T1000 (cell line): ENCODE measurements at regions not wholly inside any gene's neighbourhood (a gene's known extent, or its start where the extent isn't known, plus 50 kb on each side); places are given as distances from the start of the nearest gene placed in this dataset.
"Not testable (repeated sequence)": the region's sequence is repeated elsewhere in the genome, so short reads cannot be mapped to it uniquely, and the experiment has no call there.

ENCODE experiments used
- DNase-seq: peaks from one replicate; lab custom pipeline; 2025; ENCODE audit warnings: mixed read lengths; lab: John Stamatoyannopoulos, UW

GRCh38 chr2:156254637-156255067 is 77.9 kb downstream of the NR4A2 start:
- not testable (repeated sequence) for DNase-seq

- no peak for DNase-seq
Observed at GRCh38 chr2:156253765-156254164, 78.8 kb downstream of the NR4A2 start.

DNA sequence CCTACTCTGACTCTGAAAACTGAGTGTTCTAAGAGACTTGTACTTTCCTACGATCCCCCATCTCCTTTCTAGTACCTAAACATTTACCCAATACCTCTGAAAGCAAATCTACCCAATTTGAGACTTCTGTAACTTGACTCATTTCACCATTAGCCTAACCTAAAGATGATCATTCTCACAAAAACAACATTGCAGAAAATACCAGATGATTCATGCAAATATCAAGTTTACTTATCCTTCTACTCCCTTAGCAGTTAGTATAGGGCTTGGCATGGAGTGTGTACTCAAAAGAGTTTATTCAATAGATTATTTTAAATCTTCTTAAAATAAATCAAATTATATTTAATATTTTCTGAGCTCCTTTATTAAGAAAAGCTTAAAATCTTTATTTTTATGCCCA is 89.6 kb downstream of the NR4A2 start:
- DNase-seq = no peak

- no peak for DNase-seq
Observed at GRCh38 chr2:156237558-156237957, 95.0 kb downstream of the NR4A2 start.

DNA sequence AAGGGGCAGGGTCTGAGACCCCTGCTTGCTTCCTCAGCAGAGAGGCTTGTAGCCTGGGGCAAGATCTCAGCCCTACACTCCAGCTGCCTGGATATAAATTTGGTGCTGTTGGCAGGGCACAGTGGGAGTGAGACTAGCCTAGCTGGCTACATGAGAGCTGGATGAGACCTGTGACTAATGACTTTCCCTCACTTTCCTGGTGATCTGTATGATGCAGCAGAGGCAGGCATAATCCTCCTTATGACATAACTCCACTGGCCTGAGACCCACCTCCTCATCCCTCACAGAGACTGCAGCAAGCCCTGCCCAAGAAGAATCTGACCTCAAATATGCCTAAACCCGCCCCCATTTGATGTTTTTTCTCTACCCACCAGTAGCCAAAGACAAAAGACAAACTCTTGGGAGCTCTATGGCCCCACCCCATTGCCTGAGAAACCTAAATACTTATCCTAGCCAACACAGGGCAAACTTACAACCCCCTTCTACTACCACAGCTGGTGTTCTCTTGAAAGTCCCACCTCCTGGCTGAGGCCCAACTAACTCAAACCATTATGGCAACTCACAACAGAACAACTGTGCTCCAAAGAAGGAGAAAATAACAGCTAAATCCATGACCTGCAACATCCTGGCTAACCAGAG is 102.7 kb downstream of the NR4A2 start:
- no peak for DNase-seq

GRCh38 chr2:156223328-156223727 is 109.2 kb downstream of the NR4A2 start:
- DNase-seq = not testable (repeated sequence)

DNA sequence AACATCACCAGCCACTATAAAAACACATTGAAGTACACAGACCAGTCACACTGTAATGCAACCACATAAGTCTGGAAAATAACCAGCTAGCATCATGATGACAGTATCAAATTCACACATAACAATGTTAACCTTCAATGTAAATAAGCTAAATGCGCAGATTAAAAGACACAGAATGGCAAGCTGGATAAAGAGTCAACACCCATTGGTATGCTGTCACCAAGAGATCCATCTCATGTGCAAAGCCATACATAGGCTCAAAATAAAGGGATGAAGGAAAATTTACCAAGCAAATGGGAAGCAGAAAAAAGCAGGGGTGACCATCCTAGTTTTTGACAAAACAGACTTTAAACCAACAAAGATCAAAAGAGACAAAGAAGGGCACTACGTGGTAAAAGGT is 110.8 kb downstream of the NR4A2 start:
- no peak for DNase-seq

GRCh38 chr2:156219491-156220100 is 112.9 kb downstream of the NR4A2 start:
- DNase-seq = no peak

DNA sequence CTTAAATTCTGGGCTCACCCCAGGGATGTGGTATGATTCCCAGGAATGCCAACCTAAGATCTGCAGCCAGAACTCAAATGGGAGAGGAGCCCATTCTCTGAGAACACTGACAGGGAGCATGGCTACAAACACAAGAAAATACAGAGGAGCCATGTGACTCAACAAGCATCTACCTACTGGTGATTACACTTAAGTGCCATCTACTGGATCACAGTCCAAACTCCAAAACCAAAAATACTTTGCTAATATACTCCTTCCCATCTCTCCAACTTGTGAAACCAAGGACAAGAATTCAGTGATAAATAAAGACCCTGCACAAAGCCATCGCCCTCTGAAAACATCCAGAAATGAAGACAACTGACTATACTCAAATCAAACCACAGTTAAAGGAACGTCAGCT is 116.9 kb downstream of the NR4A2 start:
- no peak for DNase-seq

DNA sequence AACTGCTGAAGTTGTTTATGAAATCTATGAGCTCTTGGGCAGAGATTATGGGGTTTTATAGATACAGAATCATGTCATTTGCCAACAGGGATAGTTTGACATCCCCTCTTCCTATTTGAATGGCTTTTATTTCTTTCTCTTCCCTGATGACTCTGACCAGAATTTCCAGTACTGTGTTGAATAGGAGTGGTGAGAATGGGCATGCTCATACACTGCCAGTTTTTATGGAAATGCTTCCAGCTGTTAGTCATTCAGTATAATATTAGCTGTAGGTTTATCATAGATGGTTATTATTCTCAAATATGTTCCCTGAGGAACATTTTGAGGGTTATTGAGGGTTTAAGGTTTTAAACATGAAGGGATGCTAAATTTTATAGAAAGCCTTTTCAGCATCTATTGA is 121.2 kb downstream of the NR4A2 start:
- DNase-seq = no peak

DNA sequence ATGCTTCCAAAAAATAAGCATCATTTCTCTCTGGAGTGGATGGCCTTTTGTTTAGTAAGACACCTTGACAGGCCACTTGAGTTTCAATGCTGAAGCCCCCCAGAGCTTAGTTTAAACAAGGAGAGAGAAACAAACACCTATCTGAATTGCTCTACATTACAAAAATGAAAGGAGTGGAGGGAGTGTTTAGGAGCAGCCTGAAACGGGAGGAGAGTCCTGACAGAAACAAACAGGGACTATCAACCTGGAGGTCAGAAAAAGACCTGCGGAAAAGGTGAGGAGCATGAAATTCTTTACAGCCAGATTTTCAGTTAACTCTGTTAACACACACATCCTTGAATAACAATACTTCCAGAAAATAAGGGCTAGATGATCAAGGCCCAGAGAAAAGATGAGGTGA is 126.2 kb downstream of the NR4A2 start:
- DNase-seq = no peak

GRCh38 chr2:156199588-156199987 is 132.9 kb downstream of the NR4A2 start:
- DNase-seq = no peak

DNA sequence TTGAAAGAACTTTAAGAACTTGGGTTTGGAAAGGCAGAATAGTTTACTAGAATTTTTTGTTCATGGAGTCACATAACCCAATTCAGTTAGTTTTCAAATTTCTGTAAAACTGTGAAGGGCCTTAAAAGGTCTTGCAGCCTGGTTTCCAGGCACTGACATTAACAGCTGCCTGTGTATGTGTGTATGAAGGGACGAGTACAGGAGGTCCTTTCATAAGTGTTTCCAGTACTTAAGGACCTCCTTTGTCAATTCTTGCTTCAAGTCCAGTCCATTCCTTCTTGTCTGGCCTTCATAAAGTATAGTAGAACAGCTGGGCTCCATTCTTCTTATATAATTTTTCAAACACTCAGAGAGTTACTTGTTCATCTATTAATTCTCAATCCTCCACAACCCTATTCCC is 136.5 kb downstream of the NR4A2 start:
- DNase-seq = no peak

DNA sequence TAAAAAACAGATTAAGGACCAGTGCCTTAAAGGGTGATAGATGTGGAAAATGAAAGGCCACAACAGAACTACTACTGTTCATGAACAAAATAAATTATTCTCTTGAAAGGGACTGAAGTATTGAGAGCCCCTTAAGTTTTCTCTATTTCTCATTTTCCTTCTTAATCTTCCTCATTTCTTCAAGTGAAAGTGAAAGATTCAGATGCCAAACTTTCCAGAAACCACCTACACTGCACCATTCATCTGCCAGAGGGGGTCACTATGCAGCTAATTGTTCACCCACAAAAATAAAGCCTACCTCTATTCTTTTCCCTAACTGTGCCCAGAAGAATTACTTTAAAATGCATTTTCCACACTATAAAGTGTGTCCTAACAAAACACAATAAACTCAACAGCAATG is 140.1 kb downstream of the NR4A2 start:
- no peak for DNase-seq

DNA sequence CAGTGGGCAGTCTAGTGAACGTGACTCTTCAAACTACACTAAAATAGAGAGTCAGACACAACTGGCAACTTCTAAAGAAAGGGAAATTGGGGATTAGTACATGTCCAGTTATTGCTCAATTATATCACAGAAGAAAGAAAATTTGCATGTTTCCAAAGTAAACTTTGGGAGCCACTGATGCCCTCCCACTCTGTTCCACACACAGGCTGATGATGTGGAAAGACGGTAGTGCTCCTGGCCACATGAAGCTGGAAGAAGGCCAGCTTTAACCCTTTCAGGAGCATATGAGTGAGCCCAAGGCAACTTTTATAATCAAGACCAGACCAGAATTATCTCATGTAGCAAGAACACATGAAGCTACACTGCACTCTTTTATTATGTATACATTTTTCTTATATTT is 141.0 kb downstream of the NR4A2 start:
- no peak for DNase-seq

DNA sequence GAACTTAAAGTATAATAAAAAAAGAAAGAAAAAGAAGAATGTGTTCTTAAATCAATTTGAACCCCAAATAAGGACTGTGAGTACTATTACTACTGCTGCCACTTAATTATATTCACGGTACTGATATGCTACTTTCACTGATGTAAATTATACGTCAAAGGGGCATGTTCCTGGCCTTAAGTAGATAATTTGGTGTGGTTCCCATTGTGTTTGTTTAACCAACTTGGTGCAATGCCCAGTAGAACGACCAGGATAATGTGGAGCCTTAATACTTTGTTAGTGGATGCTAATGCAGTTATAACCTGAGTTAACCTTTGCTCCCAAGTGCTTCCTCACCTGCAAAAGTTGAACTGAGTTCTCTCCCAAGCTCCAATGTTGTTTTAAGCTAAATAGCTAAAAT is 142.0 kb downstream of the NR4A2 start:
- DNase-seq = no peak

GRCh38 chr2:156189584-156189983 is 142.9 kb downstream of the NR4A2 start:
- DNase-seq = no peak

DNA sequence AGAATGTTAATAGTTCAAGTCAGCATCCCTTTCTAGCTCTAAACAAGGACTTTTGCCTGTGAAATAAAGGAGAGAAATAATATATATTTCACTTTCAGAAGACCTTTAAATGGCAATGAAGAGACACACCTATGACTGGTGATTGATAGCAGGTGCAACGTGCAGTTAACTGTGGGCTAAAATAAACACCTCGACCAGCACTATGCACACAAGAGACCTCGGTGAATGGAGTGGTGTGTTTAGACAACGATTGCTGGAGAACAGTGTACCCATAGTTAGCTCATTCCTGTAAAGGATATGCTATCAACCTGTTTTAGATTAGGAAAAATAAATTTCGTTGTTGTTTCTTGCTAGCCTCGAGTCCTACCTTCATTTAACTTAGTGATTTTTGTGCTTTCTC is 143.4 kb downstream of the NR4A2 start:
- no peak for DNase-seq

DNA sequence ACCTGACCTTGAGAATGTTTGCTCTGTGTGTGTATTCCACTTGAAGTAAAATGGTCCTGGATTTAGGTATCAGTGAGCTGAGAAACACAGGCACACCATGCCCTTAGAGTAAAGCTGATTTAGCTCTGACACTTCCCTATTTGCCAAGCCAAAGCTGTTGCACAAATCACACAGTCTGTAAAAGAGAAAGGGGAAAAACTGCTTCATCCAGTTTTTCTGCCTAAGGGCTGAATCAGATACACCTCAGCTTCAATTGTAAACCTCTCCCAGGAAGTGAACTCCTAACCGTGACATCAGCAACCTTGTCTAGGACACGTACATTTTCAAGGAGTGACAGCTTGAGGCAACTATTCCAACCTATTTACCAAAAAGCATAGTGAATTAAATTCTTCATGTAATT is 150.4 kb downstream of the NR4A2 start:
- no peak for DNase-seq

GRCh38 chr2:156181208-156181607 is 151.3 kb downstream of the NR4A2 start:
- DNase-seq = no peak

DNA sequence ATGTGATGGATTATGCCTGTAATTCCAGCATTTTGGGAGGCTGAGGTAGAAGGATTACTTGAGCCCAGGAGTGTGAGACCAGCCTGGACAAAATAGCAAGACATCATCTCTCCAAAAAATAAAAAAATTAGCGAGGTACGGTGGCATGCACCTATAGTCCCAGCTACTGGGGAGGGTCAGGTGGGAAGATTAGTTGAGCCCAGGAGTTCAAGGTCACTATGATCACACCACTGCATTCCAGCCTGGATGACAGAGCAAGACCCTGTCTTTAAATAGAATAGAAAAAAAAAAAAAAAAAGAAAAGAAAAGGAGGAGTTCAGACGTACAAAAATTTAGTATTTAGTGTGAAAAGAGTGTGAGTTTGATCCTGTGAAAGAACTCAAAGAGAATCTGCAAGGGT is 154.9 kb downstream of the NR4A2 start:
- DNase-seq = no peak

DNA sequence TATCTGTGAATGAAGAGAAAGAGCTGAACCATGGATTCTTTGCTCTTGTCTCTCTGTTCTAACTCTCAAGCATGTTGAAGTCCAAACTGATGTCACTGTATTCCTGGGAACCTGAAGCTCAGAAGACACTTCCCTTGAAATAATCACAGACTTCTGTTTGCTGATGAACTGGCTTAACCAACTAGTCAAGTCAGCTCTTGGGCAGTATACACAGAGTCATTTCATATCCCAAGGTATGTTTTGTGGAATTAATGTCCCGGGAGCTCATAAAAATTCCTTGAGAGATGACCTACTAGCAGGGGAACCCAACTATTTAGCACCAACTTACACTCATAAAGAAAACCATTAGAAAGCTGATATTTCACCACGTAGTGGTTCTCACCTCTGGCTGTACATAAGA is 156.6 kb downstream of the NR4A2 start:
- DNase-seq = no peak

- no peak for DNase-seq
Observed at GRCh38 chr2:156170929-156171328, 161.6 kb downstream of the NR4A2 start.

DNA sequence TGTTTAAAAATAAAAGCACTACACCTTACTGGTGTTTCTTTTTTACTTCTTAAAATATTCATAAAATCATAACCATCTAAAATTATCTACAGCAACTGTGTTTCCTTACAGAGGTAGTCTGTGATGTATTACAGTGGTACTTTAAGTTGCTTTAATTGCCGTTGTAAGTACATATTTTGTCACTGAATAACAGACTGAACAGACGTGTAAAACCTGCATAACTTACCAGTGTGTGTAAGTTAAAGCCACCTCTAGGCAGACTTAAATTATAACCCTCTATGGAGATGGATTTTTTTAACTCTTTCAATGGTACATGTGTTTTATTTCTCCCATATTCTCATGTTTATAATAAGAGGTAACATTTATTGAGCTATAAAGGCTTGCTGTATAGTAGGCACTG is 166.8 kb downstream of the NR4A2 start:
- no peak for DNase-seq
